ENCODE measurements at regions not wholly inside any gene's neighbourhood (a gene's known extent, or its start where the extent isn't known, plus 50 kb on each side); places are given as distances from the start of the nearest gene placed in this dataset.

DNA sequence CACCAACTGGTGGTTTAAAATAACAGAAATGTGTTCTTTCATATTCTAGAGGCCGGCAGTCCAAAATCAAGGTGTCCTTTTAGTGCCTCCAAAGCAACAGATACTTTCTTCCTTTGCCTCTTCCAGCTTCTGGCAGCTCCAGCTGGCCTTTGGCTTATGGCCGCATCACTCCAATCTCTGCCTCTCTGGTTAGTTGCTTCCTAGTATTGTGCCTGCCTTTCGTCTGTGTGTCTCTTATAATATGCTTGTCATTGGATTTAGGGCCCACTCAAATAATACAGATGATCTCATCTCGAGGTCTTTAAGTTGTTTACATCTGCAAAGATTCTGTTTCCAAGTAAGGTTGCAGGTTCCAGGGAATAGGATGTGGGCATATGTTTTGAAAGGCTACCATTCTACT is 855.2 kb upstream of the ID2 start:
- TF ChIP-seq BHLHE40 (IDR thresholded peaks at IDR 0.05; ENCODE audit: low read depth, low read length): no peak
- TF ChIP-seq POLR2A (IDR thresholded peaks at IDR 0.05; ENCODE audit: low read length): no peak
- TF ChIP-seq, protein P1, sequence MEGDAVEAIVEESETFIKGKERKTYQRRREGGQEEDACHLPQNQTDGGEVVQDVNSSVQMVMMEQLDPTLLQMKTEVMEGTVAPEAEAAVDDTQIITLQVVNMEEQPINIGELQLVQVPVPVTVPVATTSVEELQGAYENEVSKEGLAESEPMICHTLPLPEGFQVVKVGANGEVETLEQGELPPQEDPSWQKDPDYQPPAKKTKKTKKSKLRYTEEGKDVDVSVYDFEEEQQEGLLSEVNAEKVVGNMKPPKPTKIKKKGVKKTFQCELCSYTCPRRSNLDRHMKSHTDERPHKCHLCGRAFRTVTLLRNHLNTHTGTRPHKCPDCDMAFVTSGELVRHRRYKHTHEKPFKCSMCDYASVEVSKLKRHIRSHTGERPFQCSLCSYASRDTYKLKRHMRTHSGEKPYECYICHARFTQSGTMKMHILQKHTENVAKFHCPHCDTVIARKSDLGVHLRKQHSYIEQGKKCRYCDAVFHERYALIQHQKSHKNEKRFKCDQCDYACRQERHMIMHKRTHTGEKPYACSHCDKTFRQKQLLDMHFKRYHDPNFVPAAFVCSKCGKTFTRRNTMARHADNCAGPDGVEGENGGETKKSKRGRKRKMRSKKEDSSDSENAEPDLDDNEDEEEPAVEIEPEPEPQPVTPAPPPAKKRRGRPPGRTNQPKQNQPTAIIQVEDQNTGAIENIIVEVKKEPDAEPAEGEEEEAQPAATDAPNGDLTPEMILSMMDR (IDR thresholded peaks at IDR 0.05): no peak
- no peak for TF ChIP-seq TP53 (CRISPR knock-in tag; IDR thresholded peaks at IDR 0.05)
